Body of pancreas (tissue), 4 donors: ENCODE measurements at regions not wholly inside any gene's neighbourhood (a gene's known extent, or its start where the extent isn't known, plus 50 kb on each side); places are given as distances from the start of the nearest gene placed in this dataset.

Experiments
- ATAC-seq: fragments of 150-250 bp; one replicate; pipeline ENCODE4 v1.9.1; 2016
- DNase-seq, 4 donors: peaks; one replicate each; pipeline ENCODE4 v3.0.0-alpha.2; 2019
- H3K27ac ChIP-seq, 4 donors: fragments of 200-600 bp; sonication (generic); 1 replicate in 3 of 4; 2 replicates in 1 of 4; pipeline versions ENCODE4 v1.5.1 to v1.6.1; 2016 to 2019; ENCODE audit warnings: mild to moderate bottlenecking in 1 of 4, mixed read lengths in 1 of 4, moderate library complexity in 1 of 4
- H3K27me3 ChIP-seq, 2 donors: fragments of 200-600 bp; sonication (generic); one replicate each; pipeline ENCODE4 v1.6.0; 2016; ENCODE audit warnings: mild to moderate bottlenecking in 1 of 2
- H3K36me3 ChIP-seq, 2 donors: fragments of 200-600 bp; sonication (generic); replicated peaks in 1 of 2; 2 replicates each; pipeline ENCODE4 v1.5.1; 2016; ENCODE audit warnings: low read depth in 2 of 2; ENCODE audit not compliant: insufficient read depth in 1 of 2
- H3K4me1 ChIP-seq: fragments of 200-600 bp; sonication (generic); one replicate; pipeline ENCODE4 v1.6.0; 2016
- H3K4me3 ChIP-seq, 2 donors: fragments of 200-600 bp; sonication (generic); 1 replicate in 1 of 2; 2 replicates in 1 of 2; pipeline ENCODE4 v1.5.1; 2016 to 2019
- H3K9me3 ChIP-seq, 3 donors: fragments of 200-600 bp; sonication (generic); 1 replicate in 2 of 3; 2 replicates in 1 of 3; pipeline ENCODE4 v1.5.1; 2016
- CTCF ChIP-seq, 7 experiments: fragments of 450-650 bp in 4 of 7; fragments of 200-600 bp in 3 of 7; sonication (generic) in 3 of 7; IDR thresholded peaks; one replicate each; pipeline ENCODE4 v1.5.1; 2016 to 2019; ENCODE audit warnings: antibody characterized with exemption in 7 of 7
- POLR2A ChIP-seq, 3 donors: fragments of 450-650 bp; IDR thresholded peaks; one replicate each; pipeline ENCODE4 v1.6.1; 2016; ENCODE audit warnings: antibody characterized with exemption in 3 of 3, mild to moderate bottlenecking in 2 of 3
- WGBS, 2 donors: methylation state at CpG; one replicate each; pipeline ENCODE4 v1.1.5; 2017; 5-methylcytosine and 5-hydroxymethylcytosine counted together
- intact Hi-C: fragments of 100-400 bp; cut with DNase I; formaldehyde crosslinking; loops from one replicate; pipeline ENCODE4 v1.15.1; 2023

GRCh38 chr13:44165221-44165888 lies 208.3 kb upstream of the SERP2 start:
- no peak overlapping the region for H3K4me3 ChIP-seq
- TF ChIP-seq CTCF (IDR thresholded peaks at IDR 0.05), result no peak
- no peak for TF ChIP-seq POLR2A (IDR thresholded peaks at IDR 0.05)
- H3K27ac ChIP-seq, result no peak overlapping the region
- DNase-seq (no peak), ATAC-seq (no peak)
- intact Hi-C loops, result no loop called here
- no peaks in the 10 kb centered on the region for H3K4me1 ChIP-seq
- WGBS, 2 donors, result 82 to 87% methylated on average over 2 of the region's 2 CpGs
- no peaks in the 10 kb centered on the region for H3K9me3 ChIP-seq
- H3K27me3 ChIP-seq, result no peaks in the 10 kb centered on the region
- no peaks in the 10 kb centered on the region for H3K36me3 ChIP-seq

GRCh38 chr13:44165889-44166496 lies 207.6 kb upstream of the SERP2 start:
- intact Hi-C loops, result no loop called here
- TF ChIP-seq CTCF (IDR thresholded peaks at IDR 0.05), result no peak
- no peak for TF ChIP-seq POLR2A (IDR thresholded peaks at IDR 0.05)
- Histone ChIP-seq H3K27ac (no peak overlapping the region), H3K4me3 (no peak overlapping the region), H3K36me3 (no peaks in the 10 kb centered on the region), H3K4me1 (no peaks in the 10 kb centered on the region), H3K27me3 (no peaks in the 10 kb centered on the region), H3K9me3 (no peaks in the 10 kb centered on the region)
- 75 to 88% methylated on average over 7 of the region's 7 CpGs for WGBS, 2 donors
- DNase-seq, result no peak
- no peak for ATAC-seq

GRCh38 chr13:44169018-44169911 lies 204.4 kb upstream of the SERP2 start:
- WGBS, 2 donors, result 86 to 100% methylated on average over 2 of the region's 2 CpGs
- H3K4me1 ChIP-seq, result no peaks in the 10 kb centered on the region
- H3K4me3 ChIP-seq, result no peak overlapping the region
- ATAC-seq, result no peak
- no peaks in the 10 kb centered on the region for H3K36me3 ChIP-seq
- no peak for DNase-seq
- H3K27ac ChIP-seq, result no peak overlapping the region
- TF ChIP-seq CTCF (IDR thresholded peaks at IDR 0.05) (no peak), POLR2A (IDR thresholded peaks at IDR 0.05) (no peak)
- intact Hi-C loops, result no loop called here
- no peaks in the 10 kb centered on the region for H3K27me3 ChIP-seq
- H3K9me3 ChIP-seq, result no peaks in the 10 kb centered on the region

- H3K27ac ChIP-seq, result no peak overlapping the region
- 65 to 92% methylated on average over 1 of the region's 1 CpG for WGBS, 2 donors
- TF ChIP-seq CTCF (IDR thresholded peaks at IDR 0.05), result no peak
- TF ChIP-seq POLR2A (IDR thresholded peaks at IDR 0.05), result no peak
- no peaks in the 10 kb centered on the region for H3K9me3 ChIP-seq
- no peak for DNase-seq
- H3K4me3 ChIP-seq, result no peak overlapping the region
- no peaks in the 10 kb centered on the region for H3K36me3 ChIP-seq
- intact Hi-C loops, result no loop called here
- no peak for ATAC-seq
- no peaks in the 10 kb centered on the region for H3K4me1 ChIP-seq
- H3K27me3 ChIP-seq, result no peaks in the 10 kb centered on the region
Observed at GRCh38 chr13:44170731-44171130, 202.9 kb upstream of the SERP2 start.
